Left ventricle myocardium inferior (tissue), 1 donor: ENCODE measurements at regions not wholly inside any gene's neighbourhood (a gene's known extent, or its start where the extent isn't known, plus 50 kb on each side); places are given as distances from the start of the nearest gene placed in this dataset.
"Not testable (repeated sequence)": the region's sequence is repeated elsewhere in the genome, so short reads cannot be mapped to it uniquely, and the experiment has no call there.

Source experiments
- DNase-seq: peaks from one replicate; pipeline ENCODE4 v3.0.0-alpha.2; 2020
- H3K27ac ChIP-seq: fragments of 200-600 bp; replicated peaks from 2 replicates; pipeline ENCODE4 v1.8.0; 2021
- H3K27me3 ChIP-seq: fragments of 200-600 bp; 2 replicates; pipeline ENCODE4 v1.8.0; 2021; ENCODE audit warnings: low read depth
- H3K36me3 ChIP-seq: fragments of 200-600 bp; 2 replicates; pipeline ENCODE4 v1.8.0; 2021
- H3K4me1 ChIP-seq: fragments of 200-600 bp; 2 replicates; pipeline ENCODE4 v1.8.0; 2021
- H3K4me3 ChIP-seq: fragments of 200-600 bp; 2 replicates; pipeline ENCODE4 v1.8.0; 2021; ENCODE audit warnings: mild to moderate bottlenecking, moderate library complexity
- H3K9me3 ChIP-seq: fragments of 200-600 bp; replicated peaks from 2 replicates; pipeline ENCODE4 v1.8.0; 2021
- intact Hi-C: fragments of 100-400 bp; cut with micrococcal nuclease; formaldehyde crosslinking; loops from one replicate; pipeline ENCODE4 v1.11.0; 2022
- TF ChIP-seq, protein P1 (sequence below): fragments of 200-600 bp; IDR thresholded peaks from 2 replicates; pipeline ENCODE4 v1.8.0; 2021; ENCODE audit warnings: antibody characterized with exemption, mild to moderate bottlenecking, borderline replicate concordance
- donor health status: DM: no; HTN: yes; CAD: no; lungs with severe emphysema.

DNA sequence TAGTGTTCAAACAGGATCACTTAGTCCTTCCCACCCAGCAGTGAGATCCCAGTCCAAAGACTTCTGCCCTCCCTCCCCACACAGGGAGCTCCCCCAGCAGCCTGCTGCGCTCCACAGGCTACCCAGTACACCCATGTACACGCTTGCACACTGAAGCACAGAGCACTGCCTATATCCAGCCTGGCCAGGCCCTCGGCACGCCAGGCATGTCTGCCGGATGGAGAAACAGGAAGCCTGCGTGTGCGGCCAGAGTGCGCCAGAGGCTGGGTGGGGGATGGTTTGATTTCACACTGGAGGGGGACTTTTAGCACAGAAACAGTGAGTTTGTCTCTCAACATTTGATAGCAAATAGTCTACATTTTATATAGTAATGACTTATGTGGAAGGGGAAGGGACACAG lies 833.5 kb upstream of the IGFBP7 start:
- TF ChIP-seq, protein P1, sequence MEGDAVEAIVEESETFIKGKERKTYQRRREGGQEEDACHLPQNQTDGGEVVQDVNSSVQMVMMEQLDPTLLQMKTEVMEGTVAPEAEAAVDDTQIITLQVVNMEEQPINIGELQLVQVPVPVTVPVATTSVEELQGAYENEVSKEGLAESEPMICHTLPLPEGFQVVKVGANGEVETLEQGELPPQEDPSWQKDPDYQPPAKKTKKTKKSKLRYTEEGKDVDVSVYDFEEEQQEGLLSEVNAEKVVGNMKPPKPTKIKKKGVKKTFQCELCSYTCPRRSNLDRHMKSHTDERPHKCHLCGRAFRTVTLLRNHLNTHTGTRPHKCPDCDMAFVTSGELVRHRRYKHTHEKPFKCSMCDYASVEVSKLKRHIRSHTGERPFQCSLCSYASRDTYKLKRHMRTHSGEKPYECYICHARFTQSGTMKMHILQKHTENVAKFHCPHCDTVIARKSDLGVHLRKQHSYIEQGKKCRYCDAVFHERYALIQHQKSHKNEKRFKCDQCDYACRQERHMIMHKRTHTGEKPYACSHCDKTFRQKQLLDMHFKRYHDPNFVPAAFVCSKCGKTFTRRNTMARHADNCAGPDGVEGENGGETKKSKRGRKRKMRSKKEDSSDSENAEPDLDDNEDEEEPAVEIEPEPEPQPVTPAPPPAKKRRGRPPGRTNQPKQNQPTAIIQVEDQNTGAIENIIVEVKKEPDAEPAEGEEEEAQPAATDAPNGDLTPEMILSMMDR = no peak
- intact Hi-C loops = no loop called here
- DNase-seq = no peak
- Histone ChIP-seq H3K4me1 (no peaks in the 10 kb centered on the region), H3K9me3 (no peaks in the 10 kb centered on the region), H3K36me3 (no peaks in the 10 kb centered on the region), H3K4me3 (no peak overlapping the region), H3K27ac (no peak overlapping the region), H3K27me3 (no peaks in the 10 kb centered on the region)

DNA sequence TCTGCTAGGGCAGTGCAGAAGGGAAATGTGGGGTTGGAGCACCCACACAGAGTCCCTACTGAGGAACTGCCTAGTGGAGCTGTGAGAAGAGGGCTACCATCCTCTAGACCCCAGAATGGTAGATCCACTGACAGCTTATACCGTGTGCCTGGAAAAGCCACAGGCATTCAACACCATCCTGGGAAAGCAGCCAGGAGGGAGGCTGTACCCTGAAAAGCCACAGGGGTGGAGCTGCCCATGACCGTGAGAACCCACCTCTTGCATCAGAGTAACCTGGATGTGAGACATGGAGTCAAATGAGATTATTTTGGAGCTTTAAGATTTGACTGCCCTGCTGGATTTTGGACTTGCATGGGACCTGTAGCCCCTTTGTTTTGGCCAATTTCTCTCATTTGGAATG lies 827.1 kb upstream of the IGFBP7 start:
- H3K27ac ChIP-seq, H3K4me1 ChIP-seq, intact Hi-C loops, H3K27me3 ChIP-seq, H3K4me3 ChIP-seq, DNase-seq, H3K9me3 ChIP-seq, H3K36me3 ChIP-seq: not testable (repeated sequence)

DNA sequence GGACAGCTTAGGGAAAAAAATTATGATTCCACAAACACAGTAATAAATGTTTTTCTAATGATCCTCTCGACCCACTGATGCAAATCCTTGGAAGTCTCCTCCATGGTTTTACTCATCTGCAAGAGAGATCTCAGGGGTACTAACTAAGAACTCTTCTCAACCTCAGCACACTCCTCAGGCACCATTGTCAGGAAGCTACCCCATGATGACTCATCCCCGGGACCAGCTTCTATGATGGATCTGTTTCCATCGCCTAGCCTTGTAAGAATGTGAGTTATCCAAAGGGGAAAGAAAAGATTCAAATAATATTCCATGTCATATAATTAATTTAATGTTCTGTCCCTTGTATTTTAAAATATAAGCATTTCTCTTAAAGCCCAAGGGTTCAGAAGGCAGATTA lies 816.1 kb upstream of the IGFBP7 start:
- Histone ChIP-seq H3K9me3 (peaks cover 6% of the 10 kb centered on the region), H3K36me3 (no peaks in the 10 kb centered on the region), H3K27me3 (no peaks in the 10 kb centered on the region), H3K4me1 (no peaks in the 10 kb centered on the region), H3K27ac (no peak overlapping the region), H3K4me3 (no peak overlapping the region)
- TF ChIP-seq, protein P1 = no peak
- intact Hi-C loops = no loop called here
- no peak for DNase-seq

DNA sequence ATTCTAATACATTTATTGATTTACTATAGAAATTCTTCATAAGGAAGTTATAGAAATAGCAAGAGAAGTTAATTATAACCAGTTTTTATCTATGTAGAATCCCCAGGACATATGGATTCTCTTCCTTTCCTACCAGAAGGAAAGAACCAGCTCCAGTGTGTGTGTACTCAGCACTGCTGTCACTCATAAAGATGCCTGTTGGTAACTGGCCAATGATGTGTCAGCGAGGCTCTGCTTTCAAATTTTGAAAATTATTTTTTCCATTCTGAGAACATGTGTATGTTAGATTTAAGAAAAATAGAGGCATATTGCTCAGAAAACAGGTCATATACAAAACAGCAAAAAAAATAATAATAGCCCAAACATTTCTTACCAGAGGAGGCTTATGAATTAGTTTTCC lies 814.8 kb upstream of the IGFBP7 start:
- TF ChIP-seq, protein P1 = no peak
- Histone ChIP-seq H3K27me3 (no peaks in the 10 kb centered on the region), H3K27ac (no peak overlapping the region), H3K36me3 (no peaks in the 10 kb centered on the region), H3K9me3 (peaks cover 6% of the 10 kb centered on the region), H3K4me3 (no peak overlapping the region), H3K4me1 (no peaks in the 10 kb centered on the region)
- DNase-seq = no peak
- intact Hi-C loops = no loop called here

DNA sequence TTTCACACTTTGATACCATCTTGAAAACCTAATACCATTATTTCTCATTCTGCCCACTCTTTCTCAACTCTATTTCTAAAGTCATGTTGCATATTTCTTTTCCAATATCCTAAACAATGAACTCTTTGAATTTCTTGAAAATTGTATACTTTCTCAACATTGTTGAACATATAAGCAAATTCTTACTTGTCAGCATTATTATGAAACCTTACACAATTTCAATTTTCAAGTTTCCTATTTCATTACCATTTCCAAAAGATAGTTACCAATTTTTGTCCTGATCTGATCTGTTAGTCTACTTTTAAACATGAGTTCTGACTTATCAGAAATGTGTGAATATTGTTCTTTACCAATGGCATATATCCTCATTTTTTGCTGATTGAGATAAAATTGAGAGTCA lies 806.3 kb upstream of the IGFBP7 start:
- intact Hi-C loops = no loop called here
- Histone ChIP-seq H3K4me1 (no peaks in the 10 kb centered on the region), H3K27ac (no peak overlapping the region), H3K4me3 (no peak overlapping the region), H3K36me3 (no peaks in the 10 kb centered on the region), H3K9me3 (no peaks in the 10 kb centered on the region), H3K27me3 (no peaks in the 10 kb centered on the region)
- TF ChIP-seq, protein P1 = no peak
- DNase-seq = no peak

DNA sequence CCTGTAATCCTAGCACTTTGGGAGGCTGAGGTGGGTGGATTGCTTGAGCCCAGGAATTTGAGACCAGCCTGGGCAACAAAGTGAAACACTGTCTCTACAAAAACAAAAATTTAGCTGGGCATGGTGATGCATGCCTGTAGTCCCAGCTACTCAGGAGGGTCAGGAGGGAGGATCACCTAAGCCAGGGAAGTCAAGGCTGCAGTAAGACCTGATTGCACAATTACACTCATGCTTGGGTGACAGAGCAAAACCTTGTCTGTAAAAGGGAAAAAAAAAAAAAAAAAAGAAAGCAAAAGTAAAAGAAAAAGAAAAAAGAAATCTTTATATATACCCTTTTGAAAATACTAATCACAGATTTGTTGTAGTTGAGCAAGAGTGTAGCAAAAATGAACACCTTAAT lies 801.0 kb upstream of the IGFBP7 start:
- H3K4me3 ChIP-seq = no peak overlapping the region
- H3K36me3 ChIP-seq = no peaks in the 10 kb centered on the region
- no peaks in the 10 kb centered on the region for H3K9me3 ChIP-seq
- TF ChIP-seq, protein P1 = no peak
- no peak for DNase-seq
- intact Hi-C loops = no loop called here
- no peaks in the 10 kb centered on the region for H3K4me1 ChIP-seq
- H3K27me3 ChIP-seq = no peaks in the 10 kb centered on the region
- no peak overlapping the region for H3K27ac ChIP-seq
